GM18505 (cell line): ENCODE measurements at regions not wholly inside any gene's neighbourhood (a gene's known extent, or its start where the extent isn't known, plus 50 kb on each side); places are given as distances from the start of the nearest gene placed in this dataset.

ENCODE experiments used
- ATAC-seq: cut with Tn5 transposase; IDR thresholded peaks from one replicate; pipeline ENCODE4 v1.9.1; 2021; ENCODE audit not compliant: unreplicated experiment
- POLR2A ChIP-seq: IDR thresholded peaks from 4 replicates; pipeline ENCODE4 v1.6.1; 2011; ENCODE audit warnings: borderline replicate concordance; ENCODE audit not compliant: insufficient read depth, insufficient read length; ENCODE audit errors: extremely low read depth

DNA sequence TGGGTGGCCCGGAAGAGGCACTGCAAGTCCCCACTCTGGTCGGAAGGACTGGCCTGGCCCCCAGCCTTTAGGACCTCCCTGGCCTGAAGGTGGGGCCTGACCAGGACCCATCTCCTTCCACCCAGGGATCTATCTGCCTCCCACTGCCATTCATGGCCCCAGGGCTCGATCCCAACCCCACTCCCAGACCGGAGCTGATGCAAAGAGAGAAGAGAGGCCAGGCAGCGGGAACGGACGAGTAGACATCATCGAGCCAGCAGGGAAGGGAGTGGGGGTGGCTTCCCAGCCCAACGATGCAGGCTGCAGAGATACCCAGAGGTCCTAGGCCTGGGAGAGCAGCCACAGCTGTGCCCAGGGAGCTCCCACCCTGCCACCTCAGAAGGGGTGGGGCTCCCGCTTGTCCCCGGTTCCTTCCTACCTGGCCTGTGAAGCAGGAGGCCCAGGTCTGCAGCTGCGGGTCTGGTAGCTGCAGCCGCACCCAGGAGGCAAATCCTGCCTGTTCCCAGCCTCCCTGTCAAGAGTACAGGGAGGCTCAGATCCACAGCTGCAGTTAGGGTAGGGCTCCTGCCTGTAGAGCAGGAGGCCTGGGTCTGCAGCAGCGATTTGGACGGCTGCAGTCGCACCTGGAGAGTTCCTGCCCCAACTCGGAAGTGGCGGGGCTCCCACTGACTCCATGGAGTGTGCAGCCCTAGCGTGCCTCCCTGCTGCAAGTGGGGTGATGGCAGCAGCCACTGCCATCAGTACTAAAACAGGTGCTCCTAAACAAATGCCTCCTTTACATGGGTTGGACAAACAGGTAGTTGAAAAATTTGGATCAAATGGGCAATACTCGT is 1151.0 kb upstream of the PHF14 start:
- no peak for ATAC-seq
- no peak for TF ChIP-seq POLR2A

DNA sequence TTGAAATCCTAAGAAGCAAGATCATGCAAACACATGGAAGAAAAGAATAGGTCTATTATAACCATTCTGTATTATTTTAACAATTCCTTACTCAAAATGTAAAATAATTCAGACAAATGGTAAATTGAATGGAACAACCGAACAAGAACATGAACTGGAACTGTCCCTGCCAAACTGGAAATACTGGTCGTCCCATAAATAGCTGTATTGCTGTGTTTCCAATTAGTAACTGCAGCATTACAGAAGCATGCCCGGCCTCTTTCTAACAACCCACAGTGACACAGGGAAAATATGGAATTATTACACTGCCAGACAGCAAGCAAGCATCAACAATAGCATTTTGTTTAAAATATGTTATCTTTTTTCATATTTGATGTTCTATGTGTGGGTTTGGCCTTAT is 1138.5 kb upstream of the PHF14 start:
- no peak for ATAC-seq
- no peak for TF ChIP-seq POLR2A

DNA sequence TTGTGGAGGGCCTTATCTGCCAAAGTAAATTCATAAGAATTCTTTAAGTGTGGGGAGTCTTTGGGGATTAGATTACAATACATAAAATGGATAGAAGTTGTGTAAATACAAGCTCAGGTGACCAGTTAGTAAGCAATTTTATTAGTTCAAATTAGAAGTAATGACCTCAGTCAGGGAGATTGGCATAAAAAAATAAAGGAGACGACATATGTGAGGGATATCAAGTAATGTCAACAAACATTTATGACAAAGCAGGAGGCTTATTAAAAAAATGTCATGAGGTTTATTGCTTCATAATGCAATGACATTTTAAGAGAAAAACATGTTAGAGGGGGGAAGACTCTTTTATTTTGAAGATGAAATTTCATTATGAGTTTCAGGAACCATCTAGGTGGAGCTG is 1137.0 kb upstream of the PHF14 start:
- no peak for TF ChIP-seq POLR2A
- no peak for ATAC-seq

DNA sequence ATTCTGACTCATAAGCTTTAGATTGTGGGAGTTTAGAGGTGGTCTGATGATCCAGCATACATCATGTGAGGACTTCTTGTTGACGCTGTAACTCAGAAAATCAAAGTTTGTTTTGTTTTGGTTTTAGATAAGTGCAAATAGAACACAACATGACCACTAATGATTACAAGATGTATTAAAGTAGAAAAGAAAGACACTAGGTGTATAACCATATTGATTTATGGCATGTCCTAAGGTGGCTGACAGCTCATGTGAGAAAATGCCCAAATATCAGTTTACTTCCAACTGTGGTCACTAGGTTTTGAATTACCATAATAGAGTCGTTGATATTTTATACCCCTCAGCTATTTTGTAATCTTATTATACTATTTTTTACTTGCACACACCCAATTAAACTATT is 1131.4 kb upstream of the PHF14 start:
- TF ChIP-seq POLR2A: no peak
- ATAC-seq: no peak

DNA sequence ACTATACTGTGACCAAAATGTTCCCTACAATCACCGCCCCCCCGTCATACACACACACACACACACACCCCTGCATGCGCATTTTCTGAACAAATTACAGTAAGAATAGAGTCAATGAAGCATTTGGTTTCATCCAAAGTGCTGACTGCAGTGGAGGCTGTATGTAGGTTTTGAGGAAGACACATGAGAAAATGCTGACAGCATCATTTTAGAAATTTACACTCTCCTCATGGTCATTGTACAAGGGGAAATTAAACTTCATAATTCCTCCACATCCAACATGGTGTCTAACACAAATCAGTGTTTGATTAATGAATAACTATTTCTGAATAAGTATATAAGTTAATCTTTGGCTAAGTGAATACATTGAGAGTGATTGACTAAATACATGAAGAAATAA is 1126.8 kb upstream of the PHF14 start:
- TF ChIP-seq POLR2A: no peak
- no peak for ATAC-seq

DNA sequence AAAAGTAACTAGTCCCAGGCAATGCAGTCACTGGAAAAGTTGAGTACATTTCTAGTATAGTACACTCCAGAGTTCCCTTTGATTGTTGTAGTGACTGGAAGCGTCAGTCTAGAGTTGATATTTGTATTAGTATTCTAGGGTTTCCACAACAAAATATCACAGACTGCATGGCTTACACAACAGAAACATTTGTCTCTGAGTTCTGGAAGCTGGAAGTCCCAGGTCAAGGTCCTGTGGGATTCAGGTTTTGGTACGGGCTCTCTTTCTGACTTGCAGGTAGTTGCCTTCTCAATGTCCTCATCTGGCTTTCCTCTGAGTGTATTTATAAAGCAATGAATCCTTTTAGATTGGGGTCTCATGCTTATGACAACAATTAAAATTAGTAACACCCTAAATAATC is 1119.1 kb upstream of the PHF14 start:
- no peak for TF ChIP-seq POLR2A
- ATAC-seq: no peak

DNA sequence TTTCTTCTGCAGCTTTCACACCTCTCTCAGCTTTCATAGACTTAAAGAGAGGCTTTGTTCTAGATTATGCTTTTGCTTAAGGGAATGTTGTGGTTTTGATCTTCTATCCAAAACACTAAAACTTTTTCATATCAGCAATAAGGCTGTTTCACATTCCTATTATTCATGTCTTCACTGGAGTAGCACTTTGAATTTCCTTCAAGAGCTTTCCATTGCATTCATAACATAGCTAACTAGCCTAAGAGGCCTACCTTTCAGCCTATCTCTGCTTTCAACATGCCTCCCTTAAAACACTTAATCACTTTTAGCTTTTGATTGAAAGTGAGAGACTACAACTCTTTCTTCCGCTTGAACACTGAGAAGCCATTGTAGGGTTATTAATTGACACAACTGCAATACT is 1117.0 kb upstream of the PHF14 start:
- no peak for ATAC-seq
- TF ChIP-seq POLR2A: no peak

DNA sequence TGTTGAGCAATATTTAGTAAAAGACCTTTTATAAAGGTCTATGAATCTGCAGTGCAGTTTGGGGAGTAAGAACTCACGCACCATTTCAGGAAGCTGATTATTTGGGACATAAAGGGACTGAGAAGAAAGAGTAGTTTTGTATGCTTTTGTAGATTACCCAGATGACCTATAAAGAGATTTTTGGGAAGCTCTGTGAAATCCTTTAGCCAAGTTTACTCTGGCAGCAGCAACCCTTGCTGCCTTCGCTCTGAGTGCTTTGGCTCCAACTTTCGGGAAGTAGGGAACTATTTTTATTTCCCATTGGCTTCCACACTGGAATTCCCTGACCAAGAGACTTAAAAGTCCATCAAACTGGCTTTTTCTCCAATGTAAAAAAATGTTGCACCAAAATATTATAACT is 1110.1 kb upstream of the PHF14 start:
- TF ChIP-seq POLR2A: no peak
- ATAC-seq: no peak

DNA sequence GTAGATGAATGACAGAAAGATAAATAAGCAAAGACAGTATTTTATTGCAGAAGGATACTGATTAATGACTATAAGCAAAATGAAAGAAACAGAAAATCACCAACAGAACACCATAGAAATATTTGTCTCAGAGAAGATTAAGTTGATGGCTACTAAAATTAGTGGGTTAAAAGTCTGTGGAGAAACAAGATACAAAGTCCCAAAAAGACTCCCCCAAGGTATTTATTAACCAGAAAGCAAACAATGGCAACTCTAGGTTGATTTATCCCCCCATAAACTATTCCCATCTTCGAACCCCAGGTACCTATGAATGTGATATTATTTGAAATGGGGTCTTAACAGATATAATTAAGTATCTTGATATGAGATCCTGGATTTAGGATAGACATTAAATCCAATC is 1104.5 kb upstream of the PHF14 start:
- no peak for ATAC-seq
- no peak for TF ChIP-seq POLR2A

DNA sequence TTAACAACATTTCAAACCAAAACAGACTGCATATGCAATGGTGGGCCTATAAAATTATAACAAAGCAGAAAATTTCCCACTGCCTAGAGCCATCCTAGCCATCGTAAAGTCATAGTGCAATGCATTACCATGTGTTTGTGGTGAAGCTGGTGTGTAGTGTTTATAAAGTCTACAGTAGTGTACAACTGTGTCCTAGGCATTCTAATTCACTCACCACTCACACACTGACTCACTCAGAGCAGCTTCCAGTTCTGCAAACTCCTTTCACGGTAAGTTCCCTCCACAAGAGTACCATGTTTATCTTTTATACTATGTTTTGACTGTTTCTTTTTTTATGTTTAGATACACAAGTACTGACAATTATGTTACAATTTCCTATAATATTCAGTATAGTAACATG is 1104.1 kb upstream of the PHF14 start:
- no peak for ATAC-seq
- no peak for TF ChIP-seq POLR2A

DNA sequence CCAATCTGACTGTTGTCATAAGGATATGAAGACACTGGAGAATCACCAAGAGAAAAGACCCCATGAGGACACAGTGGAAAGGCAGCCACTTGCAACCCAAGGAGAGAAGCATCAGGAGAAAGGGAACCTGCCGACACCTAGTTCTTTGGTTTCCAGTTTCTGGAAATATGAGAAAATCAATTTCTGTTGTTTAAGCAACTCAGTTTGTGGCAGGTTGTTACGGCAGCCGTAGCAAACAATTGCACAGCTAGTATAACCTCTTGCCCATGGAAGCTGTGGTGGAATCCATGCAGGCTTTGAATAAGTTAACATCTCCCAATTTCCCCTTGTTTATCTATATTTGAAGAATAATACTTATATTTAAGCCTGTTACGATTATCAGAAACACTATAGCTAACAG is 1103.0 kb upstream of the PHF14 start:
- no peak for TF ChIP-seq POLR2A
- no peak for ATAC-seq

DNA sequence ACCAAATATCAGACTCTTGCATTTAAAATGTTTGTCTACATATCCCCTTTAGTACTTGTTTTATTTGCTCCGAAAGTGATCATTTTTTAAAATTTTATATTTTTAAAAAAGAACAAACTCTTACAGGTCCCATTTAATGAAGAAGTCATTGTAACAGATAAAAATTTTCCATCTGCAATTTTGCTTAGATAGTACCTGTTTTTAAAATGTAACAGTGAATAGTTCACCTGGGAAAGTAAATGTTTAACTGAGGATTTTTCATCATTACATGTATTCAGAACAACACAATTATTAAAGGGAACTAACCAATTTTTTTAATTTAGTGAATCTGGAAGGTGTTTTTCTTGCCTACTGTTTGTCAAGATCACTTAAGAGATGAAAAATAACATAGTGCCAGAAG is 1099.5 kb upstream of the PHF14 start:
- no peak for TF ChIP-seq POLR2A
- no peak for ATAC-seq

DNA sequence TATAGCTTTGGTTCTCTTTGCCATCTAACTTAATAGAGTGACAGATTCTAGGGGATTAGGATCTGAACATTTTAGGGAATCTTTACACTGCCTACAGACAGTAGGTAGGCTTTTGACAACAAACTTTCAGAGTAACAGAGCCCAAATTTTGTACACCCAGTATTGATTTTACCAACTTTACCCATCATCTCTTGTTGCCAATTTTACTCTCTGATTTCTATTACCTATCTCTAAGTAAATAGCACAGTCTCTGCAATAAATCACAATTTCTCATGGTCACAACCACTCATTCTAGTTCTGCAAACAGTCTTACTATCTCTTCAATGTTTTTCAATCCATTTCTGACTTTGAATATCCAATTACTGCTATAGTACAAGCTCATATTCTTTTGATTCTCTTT is 1097.6 kb upstream of the PHF14 start:
- no peak for TF ChIP-seq POLR2A
- ATAC-seq: no peak

DNA sequence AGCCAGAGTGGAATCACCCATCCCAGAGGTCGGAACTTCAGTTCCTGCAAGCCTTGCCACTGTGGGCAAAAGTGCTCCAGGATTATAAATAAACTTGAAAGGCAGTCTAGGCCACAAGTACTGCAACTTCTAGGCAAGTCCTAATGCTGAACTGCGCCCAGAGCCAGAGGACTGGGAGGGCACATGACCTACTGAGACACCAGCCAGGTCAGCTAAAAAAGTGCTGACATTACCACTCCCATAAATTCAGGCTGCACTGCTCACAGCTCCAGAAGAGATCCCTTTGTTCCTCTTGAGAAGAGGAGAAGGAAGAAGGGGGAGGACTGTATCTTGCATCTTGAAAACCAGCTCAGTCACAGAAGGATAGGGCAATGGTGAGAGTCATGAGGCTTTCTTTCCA is 1084.1 kb upstream of the PHF14 start:
- no peak for TF ChIP-seq POLR2A
- ATAC-seq: no peak

DNA sequence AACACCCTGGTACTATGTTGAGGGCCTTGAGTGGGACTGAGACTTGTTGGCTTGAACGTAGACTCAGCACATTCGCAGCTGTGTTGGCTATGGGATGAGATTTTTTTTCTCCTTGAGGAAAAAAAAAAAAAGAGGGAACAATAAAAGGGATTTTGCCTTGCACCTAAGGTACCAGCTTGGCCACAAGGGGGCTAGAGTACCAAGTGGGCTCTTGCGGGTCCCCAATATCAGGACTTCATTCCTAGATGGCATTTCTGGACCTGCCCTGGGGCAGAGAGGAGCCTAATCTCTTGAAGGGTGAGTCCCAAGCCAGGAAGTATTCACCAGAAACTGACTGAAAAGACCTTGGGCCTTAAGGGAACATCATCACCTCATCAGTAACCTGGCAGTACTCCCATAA is 1083.6 kb upstream of the PHF14 start:
- ATAC-seq: no peak
- no peak for TF ChIP-seq POLR2A
